DND-41 (cell line): ENCODE measurements at regions not wholly inside any gene's neighbourhood (a gene's known extent, or its start where the extent isn't known, plus 50 kb on each side); places are given as distances from the start of the nearest gene placed in this dataset.

Experiments
- CTCF ChIP-seq: IDR thresholded peaks from 2 replicates; pipeline ENCODE4 v1.5.1; 2012; ENCODE audit warnings: borderline replicate concordance, low read length, moderate library complexity, mild to moderate bottlenecking; ENCODE audit not compliant: poor library complexity, severe bottlenecking; ENCODE audit errors: extremely low read depth
- EZH2 ChIP-seq: IDR thresholded peaks from 3 replicates; pipeline ENCODE4 v1.6.1; 2012; ENCODE audit warnings: borderline replicate concordance, low read depth, mild to moderate bottlenecking, moderate library complexity, low read length, inconsistent platforms; ENCODE audit not compliant: severe bottlenecking

GRCh38 chr10:131685576-131685975 lies 215.2 kb upstream of the PPP2R2D start:
- TF ChIP-seq CTCF = no peak
- no peak for TF ChIP-seq EZH2
